ENCODE measurements at regions not wholly inside any gene's neighbourhood (a gene's known extent, or its start where the extent isn't known, plus 50 kb on each side); places are given as distances from the start of the nearest gene placed in this dataset.

DNA sequence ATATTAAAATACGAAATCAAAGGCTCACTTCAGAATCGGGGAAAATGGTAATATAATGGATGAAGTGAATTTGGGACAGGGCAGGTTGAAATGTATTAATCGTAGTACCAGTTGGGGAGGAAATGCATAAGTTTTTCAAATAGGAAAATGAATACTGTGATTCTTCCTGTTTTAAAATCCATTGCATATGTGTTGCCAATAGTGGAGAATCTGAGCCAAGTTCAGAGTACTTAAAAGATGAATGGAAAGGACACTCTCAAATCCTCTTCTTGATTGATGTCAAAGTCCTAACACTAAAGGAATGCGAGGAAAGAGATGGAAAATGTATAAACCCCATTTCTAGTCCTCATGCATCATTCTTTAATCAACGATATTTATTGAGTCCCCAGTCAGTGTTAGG is 160.9 kb upstream of the CCNG1 start:
- no peak for TF ChIP-seq TEAD4 (IDR thresholded peaks at IDR 0.05; ENCODE audit: borderline replicate concordance, insufficient read depth)
- TF ChIP-seq CTCF (IDR thresholded peaks at IDR 0.05): no peak
- no peak for TF ChIP-seq TAF1 (IDR thresholded peaks at IDR 0.05; ENCODE audit: borderline replicate concordance, low read depth, low read length)
- TF ChIP-seq, protein P1, sequence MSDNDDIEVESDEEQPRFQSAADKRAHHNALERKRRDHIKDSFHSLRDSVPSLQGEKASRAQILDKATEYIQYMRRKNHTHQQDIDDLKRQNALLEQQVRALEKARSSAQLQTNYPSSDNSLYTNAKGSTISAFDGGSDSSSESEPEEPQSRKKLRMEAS (IDR thresholded peaks at IDR 0.05; ENCODE audit: low read depth): no peak
- TF ChIP-seq RXRA (IDR thresholded peaks at IDR 0.05; ENCODE audit: borderline replicate concordance, low read depth): no peak
- TF ChIP-seq RCOR1 (IDR thresholded peaks at IDR 0.05; ENCODE audit: low read length): no peak

Data from SK-N-SH (cell line).